ENCODE measurements at regions not wholly inside any gene's neighbourhood (a gene's known extent, or its start where the extent isn't known, plus 50 kb on each side); places are given as distances from the start of the nearest gene placed in this dataset.

- in situ Hi-C loops (cut with HindIII; ENCODE audit: low sequenced_read_pairs) = loop anchor here (25.0 kb wide), 4 partner anchors 394 to 1094 kb away; no protein-coding TSS in a partner anchor
Observed at GRCh38 chr17:72531729-72532128, 410.9 kb downstream of the SOX9 start.

GRCh38 chr17:72534265-72534664, 413.4 kb downstream of the SOX9 start:
- in situ Hi-C loops (cut with HindIII; ENCODE audit: low sequenced_read_pairs) = loop anchor here (25.0 kb wide), 4 partner anchors 397 to 1097 kb away; no protein-coding TSS in a partner anchor

DNA sequence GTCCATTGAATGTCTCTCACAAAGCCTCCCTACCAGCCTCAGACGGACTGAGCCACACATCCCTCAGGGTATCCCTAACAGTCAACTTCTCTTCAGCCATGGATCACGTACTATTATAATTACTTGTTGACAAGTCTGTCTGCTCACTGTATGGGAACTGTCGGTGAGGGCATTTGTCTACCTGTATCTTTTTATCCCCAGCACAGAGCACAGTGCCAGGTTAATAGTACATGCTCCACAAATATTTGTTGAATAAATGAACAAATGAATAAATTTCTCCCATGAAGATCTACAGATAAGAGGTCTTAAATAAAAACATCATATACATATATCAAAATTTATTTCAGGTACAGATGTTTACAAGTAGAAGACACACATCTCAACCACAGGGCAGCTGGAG, 414.0 kb downstream of the SOX9 start:
- in situ Hi-C loops (cut with HindIII; ENCODE audit: low sequenced_read_pairs) = loop anchor here (5.0 to 25.0 kb wide), 5 partner anchors 127 to 1097 kb away; no protein-coding TSS in a partner anchor

GRCh38 chr17:72535346-72535745, 414.5 kb downstream of the SOX9 start:
- in situ Hi-C loops (cut with HindIII; ENCODE audit: low sequenced_read_pairs) = loop anchor here (5.0 to 25.0 kb wide), 5 partner anchors 128 to 1098 kb away; no protein-coding TSS in a partner anchor

- in situ Hi-C loops (cut with HindIII; ENCODE audit: low sequenced_read_pairs) = loop anchor here (5.0 to 25.0 kb wide), 5 partner anchors 128 to 1098 kb away; no protein-coding TSS in a partner anchor
Observed at GRCh38 chr17:72535779-72536178, 415.0 kb downstream of the SOX9 start.

- in situ Hi-C loops (cut with HindIII; ENCODE audit: low sequenced_read_pairs) = loop anchor here (5.0 to 25.0 kb wide), 5 partner anchors 129 to 1099 kb away; no protein-coding TSS in a partner anchor
Observed at GRCh38 chr17:72536788-72537187, 416.0 kb downstream of the SOX9 start.

DNA sequence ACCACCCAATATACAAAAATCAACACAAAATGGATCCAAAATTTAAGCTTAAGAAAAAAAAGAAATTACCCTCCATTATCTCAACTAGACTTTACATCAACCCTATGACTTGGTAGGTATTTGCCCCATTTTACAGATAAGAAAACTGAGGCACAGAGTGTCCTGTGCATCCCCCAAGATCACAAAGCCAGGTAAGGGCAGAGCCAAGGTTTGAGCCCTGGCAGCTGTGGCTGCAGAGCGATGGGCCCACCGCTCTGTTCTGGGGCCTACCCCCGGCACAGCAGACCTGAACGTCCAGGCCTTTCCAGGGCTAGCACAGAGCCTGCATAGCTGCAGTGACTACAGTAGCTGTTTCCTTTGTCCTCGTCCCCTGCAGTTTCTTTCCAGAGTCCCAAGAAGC, 417.6 kb downstream of the SOX9 start:
- in situ Hi-C loops (cut with HindIII; ENCODE audit: low sequenced_read_pairs) = loop anchor here (5.0 to 25.0 kb wide), 5 partner anchors 131 to 1101 kb away; no protein-coding TSS in a partner anchor

DNA sequence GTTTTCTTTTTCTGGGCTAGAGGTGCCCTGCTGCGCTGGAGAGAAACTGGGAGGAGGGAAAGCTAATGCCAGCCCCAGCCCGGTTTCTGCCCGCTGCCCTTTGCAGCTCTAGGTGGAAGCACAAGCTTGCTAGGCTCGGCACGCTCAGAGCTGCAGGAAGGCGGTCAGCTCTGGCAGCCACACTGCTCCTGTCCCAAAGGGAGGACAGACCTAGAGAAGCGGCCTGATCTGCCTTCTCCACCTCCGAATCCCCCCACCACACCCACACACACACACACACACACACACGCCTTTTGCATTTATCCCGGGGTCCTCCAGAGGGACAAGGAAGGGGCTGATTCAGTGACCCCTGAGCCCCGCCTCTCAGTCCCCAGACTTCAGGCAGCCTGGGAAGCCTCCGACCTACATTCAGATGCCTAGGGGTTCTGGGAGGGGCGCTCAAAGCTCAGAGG, 418.1 kb downstream of the SOX9 start:
- in situ Hi-C loops (cut with HindIII; ENCODE audit: low sequenced_read_pairs) = loop anchor here (5.0 to 25.0 kb wide), 5 partner anchors 132 to 1102 kb away; no protein-coding TSS in a partner anchor

DNA sequence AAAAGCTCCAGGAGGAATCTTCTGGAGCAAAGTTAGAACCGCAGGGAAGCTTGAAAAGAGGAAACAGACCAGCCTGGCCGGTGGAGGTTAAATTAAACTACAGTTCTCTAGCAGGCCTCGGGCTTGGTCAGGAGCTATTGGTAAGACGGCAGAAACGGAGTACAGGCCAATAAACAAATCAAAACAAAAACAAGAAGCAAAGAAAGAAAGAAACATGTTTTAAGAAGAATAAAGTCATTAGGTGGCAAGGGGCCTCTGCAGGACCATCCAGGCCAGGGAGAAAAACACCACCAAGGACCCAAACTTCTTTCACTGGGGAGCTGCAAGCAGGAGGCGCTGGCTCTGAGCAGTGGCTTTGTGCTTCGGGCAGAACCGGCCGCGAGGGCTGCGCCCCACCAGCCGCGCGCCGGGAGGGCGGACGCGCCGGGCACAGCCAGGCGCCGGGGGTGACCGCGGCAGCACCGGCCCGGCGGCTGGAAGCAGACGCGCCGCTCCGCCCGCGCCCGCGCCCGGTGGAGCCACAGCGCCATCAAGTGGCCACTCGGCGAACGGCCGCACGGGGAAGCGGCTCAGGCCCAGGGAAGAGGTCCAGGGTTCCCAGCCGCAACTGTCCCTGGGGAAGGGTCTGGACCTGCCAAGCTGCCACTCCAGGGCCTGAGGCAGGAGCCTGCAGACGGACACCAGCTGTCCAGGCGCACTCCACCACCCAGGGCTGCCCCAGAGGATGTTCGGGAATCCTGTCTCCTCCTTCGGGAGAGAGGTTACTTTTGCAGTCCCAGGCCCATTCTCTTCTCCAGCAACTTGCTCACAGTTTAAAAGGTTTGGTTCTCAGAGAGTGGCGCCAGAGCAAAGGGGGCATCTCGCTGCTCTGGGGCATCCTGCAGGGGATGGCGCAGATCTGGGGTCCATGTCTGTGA, 419.4 kb downstream of the SOX9 start:
- in situ Hi-C loops (cut with HindIII; ENCODE audit: low sequenced_read_pairs) = loop anchor here (5.0 to 25.0 kb wide), 5 partner anchors 133 to 1103 kb away; no protein-coding TSS in a partner anchor

GRCh38 chr17:72542317-72542716, 421.5 kb downstream of the SOX9 start:
- in situ Hi-C loops (cut with HindIII; ENCODE audit: low sequenced_read_pairs) = loop anchor here (25.0 kb wide), 4 partner anchors 405 to 1105 kb away; no protein-coding TSS in a partner anchor

GRCh38 chr17:72545766-72546165, 424.9 kb downstream of the SOX9 start:
- in situ Hi-C loops (cut with HindIII; ENCODE audit: low sequenced_read_pairs) = loop anchor here (25.0 kb wide), 4 partner anchors 408 to 1108 kb away; no protein-coding TSS in a partner anchor

GRCh38 chr17:72553051-72553755, 432.4 kb downstream of the SOX9 start:
- in situ Hi-C loops (cut with HindIII; ENCODE audit: low sequenced_read_pairs) = no loop called here

GRCh38 chr17:72554508-72554907, 433.7 kb downstream of the SOX9 start:
- in situ Hi-C loops (cut with HindIII; ENCODE audit: low sequenced_read_pairs) = no loop called here

DNA sequence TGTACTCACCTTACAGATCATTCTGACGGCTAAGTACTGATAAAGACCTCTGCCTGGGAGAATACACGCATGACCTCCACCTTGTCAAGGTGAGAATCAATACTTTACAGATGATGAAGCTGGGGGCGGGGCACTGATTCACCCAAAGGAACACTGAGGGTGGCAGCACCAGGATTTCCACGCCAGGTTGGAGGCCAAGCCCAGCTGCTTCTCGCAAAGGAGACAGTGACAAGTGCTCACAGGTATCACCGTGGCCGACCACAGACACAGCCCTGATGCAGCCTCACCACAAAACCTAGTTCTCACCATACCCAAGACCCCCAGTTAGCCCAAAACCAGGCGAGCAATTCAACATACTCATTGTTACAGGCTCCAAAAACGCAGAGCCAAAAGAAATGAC, 434.2 kb downstream of the SOX9 start:
- in situ Hi-C loops (cut with HindIII; ENCODE audit: low sequenced_read_pairs) = no loop called here

- in situ Hi-C loops (cut with HindIII; ENCODE audit: low sequenced_read_pairs) = no loop called here
Observed at GRCh38 chr17:72556944-72557826, 436.4 kb downstream of the SOX9 start.

DNA sequence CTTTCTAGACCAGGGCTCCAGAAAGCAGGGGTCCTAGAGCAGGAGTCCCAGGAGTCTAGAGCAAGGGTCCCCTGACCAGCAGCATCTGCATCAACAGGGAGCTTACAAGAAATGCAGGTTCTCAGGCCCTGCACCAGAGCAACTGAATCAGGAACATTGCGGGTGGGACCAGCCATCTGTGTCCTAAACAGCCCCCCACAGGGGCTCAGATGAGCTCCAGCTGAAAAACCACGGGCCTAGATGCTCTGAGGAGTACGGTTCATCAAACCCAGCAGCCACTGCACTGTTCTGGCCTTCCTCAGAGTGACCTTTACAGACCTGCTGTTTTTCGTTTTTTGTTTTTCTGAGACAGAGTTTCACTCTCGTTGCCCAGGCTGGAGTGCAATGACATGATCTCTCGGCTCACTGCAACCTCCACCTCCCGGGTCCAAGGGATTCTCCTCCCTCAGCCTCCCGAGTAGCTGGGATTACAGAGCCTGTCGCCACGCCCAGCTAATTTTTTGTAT, 438.2 kb downstream of the SOX9 start:
- in situ Hi-C loops (cut with HindIII; ENCODE audit: low sequenced_read_pairs) = no loop called here

DNA sequence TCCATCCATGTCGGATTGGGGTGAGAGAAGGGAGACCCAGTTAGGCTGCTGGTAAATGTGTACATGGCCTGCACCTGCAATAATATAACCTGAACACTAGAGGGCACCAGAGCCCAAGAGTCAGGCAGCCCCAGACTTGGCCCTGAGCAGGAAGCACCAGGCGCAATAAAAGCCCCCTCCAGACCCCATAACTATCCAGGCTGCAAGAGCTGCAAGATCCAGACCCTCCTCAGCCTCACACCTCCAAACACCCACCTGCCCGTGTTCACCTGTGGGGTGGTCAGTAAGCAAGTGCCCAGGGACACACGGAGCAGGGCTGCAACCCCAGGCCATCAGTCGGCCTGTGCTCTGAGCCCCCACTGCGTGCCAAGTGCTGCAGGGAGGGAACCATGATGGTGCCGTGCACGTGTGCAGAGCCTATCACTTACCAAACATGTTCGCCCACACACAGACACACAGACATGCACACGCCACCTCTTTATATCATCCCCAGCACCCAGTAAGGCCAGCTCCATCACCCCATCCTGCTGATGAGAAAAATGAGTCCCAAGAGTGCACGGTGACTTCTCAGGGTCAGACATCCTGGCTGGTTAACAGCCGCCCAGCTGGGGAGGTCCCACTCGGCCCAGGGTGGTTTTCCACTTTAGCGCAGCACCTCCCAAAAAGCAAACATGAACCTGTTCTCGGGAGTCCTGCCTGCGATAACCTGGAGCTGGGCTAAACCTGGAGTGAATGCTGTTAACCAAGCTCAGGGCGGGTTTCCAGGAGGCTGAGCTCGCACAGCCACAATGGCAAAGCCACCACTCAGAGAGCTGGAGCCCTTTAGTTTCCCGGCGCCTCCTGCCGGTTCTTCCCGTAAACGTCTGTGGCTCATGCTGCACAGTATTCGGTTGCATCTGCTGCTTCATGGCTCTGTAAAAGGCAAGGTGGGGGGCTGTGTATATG, 439.8 kb downstream of the SOX9 start:
- in situ Hi-C loops (cut with HindIII; ENCODE audit: low sequenced_read_pairs) = no loop called here

GRCh38 chr17:72561266-72561665, 440.4 kb downstream of the SOX9 start:
- in situ Hi-C loops (cut with HindIII; ENCODE audit: low sequenced_read_pairs) = no loop called here

DNA sequence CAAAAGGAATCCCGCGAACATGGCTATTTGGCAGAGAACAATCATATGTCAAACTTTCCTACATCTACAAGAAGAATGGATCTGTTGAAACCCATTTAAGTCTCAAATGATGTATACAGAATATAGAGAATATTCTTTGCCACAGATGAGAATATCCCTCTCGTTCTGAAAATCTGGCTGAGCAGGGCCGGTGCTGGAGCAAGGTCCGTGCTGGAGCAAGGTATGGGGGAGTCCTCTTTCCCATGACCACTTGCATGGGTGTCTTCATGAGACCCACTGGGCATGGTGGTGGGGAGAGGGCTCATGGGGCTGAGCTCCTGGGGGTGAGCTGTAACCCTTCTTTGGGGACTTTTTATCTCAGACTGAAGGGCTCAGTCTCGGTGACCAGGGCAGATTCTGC, 440.9 kb downstream of the SOX9 start:
- in situ Hi-C loops (cut with HindIII; ENCODE audit: low sequenced_read_pairs) = no loop called here

All from endothelial cell of hepatic sinusoid (primary cell).